HepG2 (cell line): ENCODE measurements at regions not wholly inside any gene's neighbourhood (a gene's known extent, or its start where the extent isn't known, plus 50 kb on each side); places are given as distances from the start of the nearest gene placed in this dataset.

ENCODE experiments used
- PREB ChIP-seq: sonication (generic); formaldehyde crosslinking; IDR thresholded peaks from 2 replicates; pipeline ENCODE4 v1.4.0; 2020; ENCODE audit warnings: missing genetic modification reagents
- RARA ChIP-seq: IDR thresholded peaks from 2 replicates; pipeline ENCODE4 v1.6.1; 2016; ENCODE audit warnings: missing genetic modification reagents, missing compliant biosample characterization
- ZKSCAN5 ChIP-seq: sonication (generic); formaldehyde crosslinking; IDR thresholded peaks from 2 replicates; pipeline ENCODE4 v1.5.1; 2020; ENCODE audit warnings: mild to moderate bottlenecking, missing genetic modification reagents
- ZNF407 ChIP-seq: sonication (generic); formaldehyde crosslinking; IDR thresholded peaks from one replicate; pipeline ENCODE4 v1.5.1; 2020; ENCODE audit warnings: mild to moderate bottlenecking, missing genetic modification reagents; ENCODE audit errors: not compliant biosample characterization
- ZNF574 ChIP-seq: sonication (generic); formaldehyde crosslinking; IDR thresholded peaks from 2 replicates; pipeline ENCODE4 v1.4.0; 2020; ENCODE audit warnings: missing genetic modification reagents
- ZNF691 ChIP-seq: sonication (generic); formaldehyde crosslinking; IDR thresholded peaks from 2 replicates; pipeline ENCODE4 v1.4.0; 2020; ENCODE audit warnings: missing genetic modification reagents, low read depth, mild to moderate bottlenecking, borderline replicate concordance
- ZNF720 ChIP-seq: sonication (generic); formaldehyde crosslinking; IDR thresholded peaks from 2 replicates; pipeline ENCODE4 v1.4.0; 2020; ENCODE audit warnings: missing genetic modification reagents

GRCh38 chr17:36705283-36705795, 104.0 kb downstream of the MRM1 start (continued):
- TF ChIP-seq ZNF574 (CRISPR knock-in tag) (no peak), ZNF691 (CRISPR knock-in tag) (no peak), RARA (CRISPR knock-in tag) (no peak), ZNF407 (CRISPR knock-in tag) (no peak), ZNF720 (CRISPR knock-in tag) (no peak), ZKSCAN5 (no peak), PREB (CRISPR knock-in tag) (no peak)
